ENCODE measurements at regions not wholly inside any gene's neighbourhood (a gene's known extent, or its start where the extent isn't known, plus 50 kb on each side); places are given as distances from the start of the nearest gene placed in this dataset.

DNA sequence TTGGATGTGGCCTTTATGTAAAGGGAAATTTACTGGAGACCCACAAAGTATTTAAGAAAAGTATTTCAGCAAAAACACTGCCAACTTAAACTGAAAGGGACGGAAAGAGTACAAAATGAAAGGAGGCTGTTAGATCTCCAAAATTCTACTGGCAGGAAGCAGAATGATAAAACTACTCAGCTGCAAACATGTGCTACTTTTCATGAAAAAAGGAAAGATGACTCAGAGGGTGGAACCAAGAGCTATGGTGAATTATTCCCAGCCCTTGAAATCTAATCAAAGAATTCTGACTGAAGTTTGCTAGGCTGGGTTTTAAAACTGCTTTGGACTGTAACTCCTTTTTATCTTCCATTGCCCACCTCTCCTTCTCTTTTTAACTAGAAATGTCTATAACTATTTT is 58.6 kb upstream of the ZBED3 start:
- ChIA-PET CTCF (interaction anchor here (0.7 to 4.9 kb wide), 19 partner anchors 8 to 415 kb away, joined by 3 to 38 read pairs (median 5); partner anchors contain the start of gene WDR41), POLR2A (no interaction called here)
- TF ChIP-seq RCOR1 (IDR thresholded peaks at IDR 0.05; ENCODE audit: low read length) (no peak), SMC3 (IDR thresholded peaks at IDR 0.05; ENCODE audit: low read depth, low read length) (no peak), JUND (IDR thresholded peaks at IDR 0.05) (0 out of 2 replicates have a peak, but pooled peaks have one; percentile 12), NRF1 (IDR thresholded peaks at IDR 0.05; ENCODE audit: low read depth, low read length) (no peak)
- TF ChIP-seq, protein P1, sequence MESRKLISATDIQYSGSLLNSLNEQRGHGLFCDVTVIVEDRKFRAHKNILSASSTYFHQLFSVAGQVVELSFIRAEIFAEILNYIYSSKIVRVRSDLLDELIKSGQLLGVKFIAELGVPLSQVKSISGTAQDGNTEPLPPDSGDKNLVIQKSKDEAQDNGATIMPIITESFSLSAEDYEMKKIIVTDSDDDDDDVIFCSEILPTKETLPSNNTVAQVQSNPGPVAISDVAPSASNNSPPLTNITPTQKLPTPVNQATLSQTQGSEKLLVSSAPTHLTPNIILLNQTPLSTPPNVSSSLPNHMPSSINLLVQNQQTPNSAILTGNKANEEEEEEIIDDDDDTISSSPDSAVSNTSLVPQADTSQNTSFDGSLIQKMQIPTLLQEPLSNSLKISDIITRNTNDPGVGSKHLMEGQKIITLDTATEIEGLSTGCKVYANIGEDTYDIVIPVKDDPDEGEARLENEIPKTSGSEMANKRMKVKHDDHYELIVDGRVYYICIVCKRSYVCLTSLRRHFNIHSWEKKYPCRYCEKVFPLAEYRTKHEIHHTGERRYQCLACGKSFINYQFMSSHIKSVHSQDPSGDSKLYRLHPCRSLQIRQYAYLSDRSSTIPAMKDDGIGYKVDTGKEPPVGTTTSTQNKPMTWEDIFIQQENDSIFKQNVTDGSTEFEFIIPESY (IDR thresholded peaks at IDR 0.05; ENCODE audit: borderline replicate concordance, low read depth), result no peak
- TF ChIP-seq, protein P2, sequence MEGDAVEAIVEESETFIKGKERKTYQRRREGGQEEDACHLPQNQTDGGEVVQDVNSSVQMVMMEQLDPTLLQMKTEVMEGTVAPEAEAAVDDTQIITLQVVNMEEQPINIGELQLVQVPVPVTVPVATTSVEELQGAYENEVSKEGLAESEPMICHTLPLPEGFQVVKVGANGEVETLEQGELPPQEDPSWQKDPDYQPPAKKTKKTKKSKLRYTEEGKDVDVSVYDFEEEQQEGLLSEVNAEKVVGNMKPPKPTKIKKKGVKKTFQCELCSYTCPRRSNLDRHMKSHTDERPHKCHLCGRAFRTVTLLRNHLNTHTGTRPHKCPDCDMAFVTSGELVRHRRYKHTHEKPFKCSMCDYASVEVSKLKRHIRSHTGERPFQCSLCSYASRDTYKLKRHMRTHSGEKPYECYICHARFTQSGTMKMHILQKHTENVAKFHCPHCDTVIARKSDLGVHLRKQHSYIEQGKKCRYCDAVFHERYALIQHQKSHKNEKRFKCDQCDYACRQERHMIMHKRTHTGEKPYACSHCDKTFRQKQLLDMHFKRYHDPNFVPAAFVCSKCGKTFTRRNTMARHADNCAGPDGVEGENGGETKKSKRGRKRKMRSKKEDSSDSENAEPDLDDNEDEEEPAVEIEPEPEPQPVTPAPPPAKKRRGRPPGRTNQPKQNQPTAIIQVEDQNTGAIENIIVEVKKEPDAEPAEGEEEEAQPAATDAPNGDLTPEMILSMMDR (IDR thresholded peaks at IDR 0.05), result no peak
- TF ChIP-seq, protein P3, sequence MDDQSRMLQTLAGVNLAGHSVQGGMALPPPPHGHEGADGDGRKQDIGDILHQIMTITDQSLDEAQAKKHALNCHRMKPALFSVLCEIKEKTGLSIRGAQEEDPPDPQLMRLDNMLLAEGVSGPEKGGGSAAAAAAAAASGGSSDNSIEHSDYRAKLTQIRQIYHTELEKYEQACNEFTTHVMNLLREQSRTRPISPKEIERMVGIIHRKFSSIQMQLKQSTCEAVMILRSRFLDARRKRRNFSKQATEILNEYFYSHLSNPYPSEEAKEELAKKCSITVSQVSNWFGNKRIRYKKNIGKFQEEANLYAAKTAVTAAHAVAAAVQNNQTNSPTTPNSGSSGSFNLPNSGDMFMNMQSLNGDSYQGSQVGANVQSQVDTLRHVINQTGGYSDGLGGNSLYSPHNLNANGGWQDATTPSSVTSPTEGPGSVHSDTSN (IDR thresholded peaks at IDR 0.05), result no peak
- Histone ChIP-seq H3K4me3 (ENCODE audit: low read depth in 2 of 2, low read length in 1 of 2) (no peak overlapping the region), H3K4me2 (no peak overlapping the region), H3K9ac (no peak overlapping the region), H3K27me3 (ENCODE audit: insufficient read depth) (peaks cover 5% of the 10 kb centered on the region), H3F3A (replicated peaks; ENCODE audit: insufficient read depth) (no peaks in the 10 kb centered on the region), H2AFZ (ENCODE audit: low read depth) (no peak overlapping the region), H3K4me1 (ENCODE audit: control insufficient read depth in 1 of 2, insufficient read depth in 2 of 2, low read depth in 1 of 2, low read length in 1 of 2) (no peaks in the 10 kb centered on the region), H3K9me2 (no peaks in the 10 kb centered on the region), H3K36me3 (replicated peaks in 1 of 2; ENCODE audit: control insufficient read depth in 1 of 2, insufficient read depth in 2 of 2, low read length in 1 of 2) (no peaks in the 10 kb centered on the region), H4K20me1 (ENCODE audit: insufficient read depth) (no peaks in the 10 kb centered on the region), H3K9me3 (no peaks in the 10 kb centered on the region), H3K27ac (ENCODE audit: low read depth in 2 of 2, low read length in 1 of 2) (no peak overlapping the region), H3K79me2 (ENCODE audit: insufficient read depth) (no peaks in the 10 kb centered on the region)
- 88% methylated on average over 1 of the region's 1 CpG for WGBS (ENCODE audit: low lambda C conversion rate)
- DNase-seq, result no peak

DNA sequence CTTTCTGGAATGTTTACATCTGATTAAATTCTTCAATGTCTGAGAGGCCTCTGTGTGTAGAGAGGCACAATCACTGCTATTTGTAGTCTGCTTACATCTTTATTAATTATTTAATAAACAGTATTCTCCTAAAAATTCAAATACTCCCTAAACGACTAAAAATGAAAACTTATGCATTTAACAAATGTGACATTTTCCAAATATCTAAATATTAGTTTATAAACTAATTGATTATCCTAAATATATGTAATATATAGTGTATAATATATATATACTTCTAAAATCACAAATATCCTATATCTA is 57.7 kb upstream of the ZBED3 start:
- POLR2A ChIA-PET, result no interaction called here
- no peaks in the 10 kb centered on the region for H3K36me3 ChIP-seq (replicated peaks in 1 of 2; ENCODE audit: control insufficient read depth in 1 of 2, insufficient read depth in 2 of 2, low read length in 1 of 2)
- TF ChIP-seq MEF2A (IDR thresholded peaks at IDR 0.05; ENCODE audit: borderline replicate concordance, low read depth), result no peak
- TF ChIP-seq, protein P3 (IDR thresholded peaks at IDR 0.05), result no peak
- TF ChIP-seq, protein P1 (IDR thresholded peaks at IDR 0.05; ENCODE audit: borderline replicate concordance, low read depth), result no peak
- no peak for TF ChIP-seq GABPA (IDR thresholded peaks at IDR 0.05; ENCODE audit: low read depth)
- no peak for TF ChIP-seq RFX5 (IDR thresholded peaks at IDR 0.05; ENCODE audit: low read length)
- TF ChIP-seq, protein P4, sequence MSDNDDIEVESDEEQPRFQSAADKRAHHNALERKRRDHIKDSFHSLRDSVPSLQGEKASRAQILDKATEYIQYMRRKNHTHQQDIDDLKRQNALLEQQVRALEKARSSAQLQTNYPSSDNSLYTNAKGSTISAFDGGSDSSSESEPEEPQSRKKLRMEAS (IDR thresholded peaks at IDR 0.05; ENCODE audit: low read depth), result no peak
- TF ChIP-seq FOXM1 (IDR thresholded peaks at IDR 0.05; ENCODE audit: low read depth), result no peak
- TF ChIP-seq POLR2AphosphoS5 (IDR thresholded peaks at IDR 0.05; ENCODE audit: low read depth, low read length), result no peak
- TF ChIP-seq RCOR1 (IDR thresholded peaks at IDR 0.05; ENCODE audit: low read length), result no peak
- TF ChIP-seq, protein P5, sequence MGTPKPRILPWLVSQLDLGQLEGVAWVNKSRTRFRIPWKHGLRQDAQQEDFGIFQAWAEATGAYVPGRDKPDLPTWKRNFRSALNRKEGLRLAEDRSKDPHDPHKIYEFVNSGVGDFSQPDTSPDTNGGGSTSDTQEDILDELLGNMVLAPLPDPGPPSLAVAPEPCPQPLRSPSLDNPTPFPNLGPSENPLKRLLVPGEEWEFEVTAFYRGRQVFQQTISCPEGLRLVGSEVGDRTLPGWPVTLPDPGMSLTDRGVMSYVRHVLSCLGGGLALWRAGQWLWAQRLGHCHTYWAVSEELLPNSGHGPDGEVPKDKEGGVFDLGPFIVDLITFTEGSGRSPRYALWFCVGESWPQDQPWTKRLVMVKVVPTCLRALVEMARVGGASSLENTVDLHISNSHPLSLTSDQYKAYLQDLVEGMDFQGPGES (IDR thresholded peaks at IDR 0.05; ENCODE audit: low read depth, low read length), result no peak
- no peak for TF ChIP-seq YY1 (IDR thresholded peaks at IDR 0.05; ENCODE audit: low read depth)

More for the DNA sequence above, 57.7 kb upstream of the ZBED3 start:
- no peak for DNase-seq
- WGBS (ENCODE audit: low lambda C conversion rate), result 51% methylated on average over 1 of the region's 1 CpG
- CTCF ChIA-PET, result interaction anchor here (0.7 to 4.9 kb wide), 21 partner anchors 9 to 428 kb away, joined by 3 to 38 read pairs (median 3); partner anchors contain the start of genes F2RL1 and WDR41
- Histone ChIP-seq H3K9me3 (no peaks in the 10 kb centered on the region), H3K4me1 (ENCODE audit: control insufficient read depth in 1 of 2, insufficient read depth in 2 of 2, low read depth in 1 of 2, low read length in 1 of 2) (no peaks in the 10 kb centered on the region), H2AFZ (ENCODE audit: low read depth) (no peak overlapping the region), H3K4me2 (no peak overlapping the region), H3K27me3 (ENCODE audit: insufficient read depth) (peaks cover 5% of the 10 kb centered on the region), H3K79me2 (ENCODE audit: insufficient read depth) (no peaks in the 10 kb centered on the region), H3K27ac (ENCODE audit: low read depth in 2 of 2, low read length in 1 of 2) (no peak overlapping the region), H3K9me2 (no peaks in the 10 kb centered on the region), H3K9ac (no peak overlapping the region), H4K20me1 (ENCODE audit: insufficient read depth) (no peaks in the 10 kb centered on the region), H3F3A (replicated peaks; ENCODE audit: insufficient read depth) (no peaks in the 10 kb centered on the region), H3K4me3 (ENCODE audit: low read depth in 2 of 2, low read length in 1 of 2) (no peak overlapping the region; a peak in 1 of 4 replicates)

All from SK-N-SH (cell line).